Ishikawa (cell line): ENCODE measurements at regions not wholly inside any gene's neighbourhood (a gene's known extent, or its start where the extent isn't known, plus 50 kb on each side); places are given as distances from the start of the nearest gene placed in this dataset.

Experiments used
- CEBPB ChIP-seq: IDR thresholded peaks from 2 replicates; pipeline ENCODE4 v1.6.1; 2012
- CREB1 ChIP-seq: IDR thresholded peaks from 2 replicates; pipeline ENCODE4 v1.6.1; 2012; ENCODE audit warnings: low read depth
- EGR1 ChIP-seq: IDR thresholded peaks from 2 replicates; pipeline ENCODE4 v1.6.1; 2012
- EP300 ChIP-seq: IDR thresholded peaks from 2 replicates; pipeline ENCODE4 v1.6.1; 2012; ENCODE audit warnings: borderline replicate concordance
- FOXM1 ChIP-seq: IDR thresholded peaks from 2 replicates; pipeline ENCODE4 v1.6.1; 2012; ENCODE audit warnings: low read depth, borderline replicate concordance
- NFIC ChIP-seq: IDR thresholded peaks from 2 replicates; pipeline ENCODE4 v1.6.1; 2012
- RAD21 ChIP-seq: IDR thresholded peaks from 2 replicates; pipeline ENCODE4 v1.6.1; 2012; ENCODE audit warnings: low read depth
- TAF1 ChIP-seq: IDR thresholded peaks from 2 replicates; pipeline ENCODE4 v1.6.1; 2012; ENCODE audit warnings: low read depth, mild to moderate bottlenecking
- TCF12 ChIP-seq: IDR thresholded peaks from 2 replicates; pipeline ENCODE4 v1.6.1; 2012; ENCODE audit warnings: low read depth
- TEAD4 ChIP-seq: IDR thresholded peaks from 2 replicates; pipeline ENCODE4 v1.6.1; 2012
- YY1 ChIP-seq: IDR thresholded peaks from 2 replicates; pipeline ENCODE4 v1.6.1; 2012; ENCODE audit warnings: low read depth
- ZBTB7A ChIP-seq: IDR thresholded peaks from 2 replicates; pipeline ENCODE4 v1.6.1; 2012; ENCODE audit warnings: low read depth
- TF ChIP-seq, protein P1 (sequence below): IDR thresholded peaks from 2 replicates; pipeline ENCODE4 v1.6.1; 2012; ENCODE audit warnings: low read depth, mild to moderate bottlenecking
- TF ChIP-seq, protein P2 (sequence below): IDR thresholded peaks from 2 replicates; pipeline ENCODE4 v1.6.1; 2012
- TF ChIP-seq, protein P3 (sequence below): IDR thresholded peaks from 2 replicates; pipeline ENCODE4 v1.6.1; 2012

DNA sequence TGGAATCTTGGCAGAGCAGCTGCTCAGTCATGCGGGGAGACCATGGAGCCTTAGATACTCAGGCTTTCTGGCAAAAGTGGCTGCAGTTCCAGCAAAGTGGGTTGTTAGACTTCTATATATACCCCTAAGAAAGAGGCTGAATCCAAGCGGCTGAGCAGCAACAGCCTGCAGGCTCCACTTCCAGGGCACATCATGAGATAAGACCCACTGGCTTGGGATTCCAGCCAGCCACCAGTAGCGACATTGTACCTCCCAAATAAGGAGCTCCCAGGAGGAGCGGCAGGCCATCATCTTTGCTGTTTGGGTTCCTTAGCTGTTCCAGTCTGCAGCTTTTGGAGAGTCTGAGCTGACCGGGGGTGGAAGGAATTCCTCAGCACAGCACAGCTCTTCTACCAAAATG is 150.3 kb upstream of the ST6GAL2 start:
- TF ChIP-seq, protein P1, sequence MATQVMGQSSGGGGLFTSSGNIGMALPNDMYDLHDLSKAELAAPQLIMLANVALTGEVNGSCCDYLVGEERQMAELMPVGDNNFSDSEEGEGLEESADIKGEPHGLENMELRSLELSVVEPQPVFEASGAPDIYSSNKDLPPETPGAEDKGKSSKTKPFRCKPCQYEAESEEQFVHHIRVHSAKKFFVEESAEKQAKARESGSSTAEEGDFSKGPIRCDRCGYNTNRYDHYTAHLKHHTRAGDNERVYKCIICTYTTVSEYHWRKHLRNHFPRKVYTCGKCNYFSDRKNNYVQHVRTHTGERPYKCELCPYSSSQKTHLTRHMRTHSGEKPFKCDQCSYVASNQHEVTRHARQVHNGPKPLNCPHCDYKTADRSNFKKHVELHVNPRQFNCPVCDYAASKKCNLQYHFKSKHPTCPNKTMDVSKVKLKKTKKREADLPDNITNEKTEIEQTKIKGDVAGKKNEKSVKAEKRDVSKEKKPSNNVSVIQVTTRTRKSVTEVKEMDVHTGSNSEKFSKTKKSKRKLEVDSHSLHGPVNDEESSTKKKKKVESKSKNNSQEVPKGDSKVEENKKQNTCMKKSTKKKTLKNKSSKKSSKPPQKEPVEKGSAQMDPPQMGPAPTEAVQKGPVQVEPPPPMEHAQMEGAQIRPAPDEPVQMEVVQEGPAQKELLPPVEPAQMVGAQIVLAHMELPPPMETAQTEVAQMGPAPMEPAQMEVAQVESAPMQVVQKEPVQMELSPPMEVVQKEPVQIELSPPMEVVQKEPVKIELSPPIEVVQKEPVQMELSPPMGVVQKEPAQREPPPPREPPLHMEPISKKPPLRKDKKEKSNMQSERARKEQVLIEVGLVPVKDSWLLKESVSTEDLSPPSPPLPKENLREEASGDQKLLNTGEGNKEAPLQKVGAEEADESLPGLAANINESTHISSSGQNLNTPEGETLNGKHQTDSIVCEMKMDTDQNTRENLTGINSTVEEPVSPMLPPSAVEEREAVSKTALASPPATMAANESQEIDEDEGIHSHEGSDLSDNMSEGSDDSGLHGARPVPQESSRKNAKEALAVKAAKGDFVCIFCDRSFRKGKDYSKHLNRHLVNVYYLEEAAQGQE = no peak
- TF ChIP-seq EP300 (no peak), FOXM1 (no peak), YY1 (no peak), TCF12 (no peak), ZBTB7A (no peak), TAF1 (no peak), CREB1 (no peak), EGR1 (no peak)
- TF ChIP-seq, protein P2, sequence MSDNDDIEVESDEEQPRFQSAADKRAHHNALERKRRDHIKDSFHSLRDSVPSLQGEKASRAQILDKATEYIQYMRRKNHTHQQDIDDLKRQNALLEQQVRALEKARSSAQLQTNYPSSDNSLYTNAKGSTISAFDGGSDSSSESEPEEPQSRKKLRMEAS = no peak

DNA sequence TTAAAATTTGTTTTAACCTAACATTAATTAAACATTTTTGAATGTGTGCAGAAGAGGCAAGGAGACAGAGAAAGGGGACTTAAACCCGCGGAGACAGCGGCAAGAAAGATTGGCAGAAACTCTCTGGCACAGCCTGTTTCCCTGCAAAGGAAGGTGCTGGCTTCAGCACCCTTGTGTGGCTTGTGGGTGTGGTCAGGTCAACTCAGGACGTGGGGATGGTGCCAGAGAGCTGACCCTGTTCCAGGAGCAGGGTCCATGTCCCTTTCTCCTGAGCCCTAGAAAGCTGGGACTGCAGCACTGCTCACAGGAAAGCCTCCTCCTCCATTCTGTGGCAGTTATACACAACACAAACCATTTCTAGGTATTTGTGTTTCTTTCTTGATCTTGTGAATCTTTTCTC is 176.2 kb upstream of the ST6GAL2 start:
- TF ChIP-seq, protein P3, sequence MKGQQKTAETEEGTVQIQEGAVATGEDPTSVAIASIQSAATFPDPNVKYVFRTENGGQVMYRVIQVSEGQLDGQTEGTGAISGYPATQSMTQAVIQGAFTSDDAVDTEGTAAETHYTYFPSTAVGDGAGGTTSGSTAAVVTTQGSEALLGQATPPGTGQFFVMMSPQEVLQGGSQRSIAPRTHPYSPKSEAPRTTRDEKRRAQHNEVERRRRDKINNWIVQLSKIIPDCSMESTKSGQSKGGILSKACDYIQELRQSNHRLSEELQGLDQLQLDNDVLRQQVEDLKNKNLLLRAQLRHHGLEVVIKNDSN = no peak
- no peak for TF ChIP-seq CEBPB
- no peak for TF ChIP-seq RAD21
- no peak for TF ChIP-seq TCF12
- TF ChIP-seq YY1 = no peak
- TF ChIP-seq, protein P1 = no peak
- no peak for TF ChIP-seq TEAD4
- no peak for TF ChIP-seq TAF1
- TF ChIP-seq NFIC = no peak
- TF ChIP-seq, protein P2 = no peak
- TF ChIP-seq CREB1 = no peak
- no peak for TF ChIP-seq FOXM1
- TF ChIP-seq EGR1 = no peak
- TF ChIP-seq EP300 = no peak
- TF ChIP-seq ZBTB7A = no peak

DNA sequence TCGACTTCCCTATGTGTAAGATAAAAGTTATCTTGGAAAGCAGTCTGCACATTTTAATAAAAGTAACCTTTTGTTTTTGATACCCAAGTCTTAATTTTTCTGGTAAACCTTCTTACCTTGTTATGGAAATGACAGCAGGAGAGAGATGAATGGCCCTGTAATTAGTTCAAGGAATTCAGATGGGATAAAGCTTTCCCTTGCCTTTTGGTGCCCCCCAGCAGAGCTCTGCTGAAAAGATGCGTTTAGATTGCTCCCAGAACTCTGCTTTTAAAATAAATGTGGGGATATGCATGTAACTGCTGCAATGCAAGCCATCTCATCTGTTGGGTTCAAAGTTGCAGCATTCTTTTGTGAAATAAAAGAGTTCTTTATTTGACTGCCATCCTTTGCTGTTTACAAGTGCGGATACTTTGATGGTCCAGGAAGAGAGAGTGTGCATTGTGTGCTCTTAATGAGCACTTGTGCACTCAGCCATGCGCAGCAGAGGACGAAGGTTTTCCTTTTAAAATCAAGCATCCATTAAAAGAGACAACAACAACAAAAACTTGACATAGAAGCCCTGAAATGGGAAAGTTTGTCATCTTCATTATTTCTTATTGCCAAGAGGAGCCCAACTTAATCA is 176.7 kb upstream of the ST6GAL2 start:
- TF ChIP-seq NFIC = no peak
- TF ChIP-seq CREB1 = no peak
- TF ChIP-seq, protein P2 = no peak
- TF ChIP-seq EGR1 = no peak
- TF ChIP-seq, protein P1 = no peak
- no peak for TF ChIP-seq TCF12
- TF ChIP-seq EP300 = no peak
- no peak for TF ChIP-seq CEBPB
- TF ChIP-seq YY1 = no peak
- TF ChIP-seq, protein P3 = no peak
- no peak for TF ChIP-seq FOXM1
- TF ChIP-seq RAD21 = no peak
- TF ChIP-seq ZBTB7A = no peak
- no peak for TF ChIP-seq TAF1

DNA sequence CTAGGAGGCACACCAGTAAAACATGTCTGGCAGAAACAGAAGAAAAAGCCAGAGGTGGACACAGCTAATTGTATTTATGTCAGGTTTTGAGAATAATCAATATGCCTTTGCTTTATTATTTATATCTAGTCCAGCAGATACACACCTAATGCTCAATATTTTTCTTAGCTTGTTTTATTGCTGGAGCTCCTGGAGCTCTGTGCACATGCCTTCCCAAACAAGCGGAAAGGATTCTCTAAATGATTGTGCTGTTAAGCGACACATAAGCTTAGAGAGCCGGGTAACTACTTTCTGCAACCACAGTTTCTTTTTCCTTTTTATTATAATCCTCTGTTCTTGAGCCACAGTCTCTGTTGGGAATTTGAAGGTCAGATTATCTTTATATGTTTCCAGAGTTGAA is 177.3 kb upstream of the ST6GAL2 start:
- TF ChIP-seq NFIC = no peak

DNA sequence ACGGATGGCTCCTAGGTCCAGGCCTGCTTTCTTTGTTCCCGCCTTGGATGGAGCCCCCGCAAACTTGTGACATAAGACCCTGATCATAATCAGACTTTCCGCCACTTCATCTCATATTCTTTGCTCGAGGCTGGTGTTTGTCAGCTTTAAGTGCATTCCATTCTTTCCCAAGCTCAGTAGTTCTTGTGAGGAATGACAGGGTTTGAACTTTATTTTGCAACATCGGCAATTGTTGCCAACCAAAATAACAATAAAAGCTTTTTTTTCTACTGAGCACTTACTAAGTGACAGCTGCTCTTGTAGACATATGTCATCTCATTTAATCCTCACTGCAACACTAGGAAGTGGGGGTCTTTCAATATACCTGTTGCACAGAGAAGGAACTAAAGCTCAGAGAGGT is 178.8 kb upstream of the ST6GAL2 start:
- TF ChIP-seq EGR1 (no peak), TCF12 (no peak), CREB1 (no peak), FOXM1 (no peak)
- TF ChIP-seq, protein P1 = no peak
